ENCODE measurements at regions not wholly inside any gene's neighbourhood (a gene's known extent, or its start where the extent isn't known, plus 50 kb on each side); places are given as distances from the start of the nearest gene placed in this dataset.

GRCh38 chr4:104899863-104900262, 246.8 kb upstream of the TET2 start:
- no peak for DNase-seq
- Histone ChIP-seq H3K27ac (no peak overlapping the region), H3K36me3 (no peaks in the 10 kb centered on the region), H3K9me3 (no peaks in the 10 kb centered on the region), H3K4me3 (no peak overlapping the region), H3K4me1 (no peaks in the 10 kb centered on the region), H3K27me3 (no peaks in the 10 kb centered on the region)
- intact Hi-C loops (cut with DNase I; ENCODE audit: low total_unique reads): no loop called here
- no peak for TF ChIP-seq CTCF (IDR thresholded peaks at IDR 0.05)

GRCh38 chr4:104901438-104901837, 245.2 kb upstream of the TET2 start:
- intact Hi-C loops (cut with DNase I; ENCODE audit: low total_unique reads): no loop called here
- TF ChIP-seq CTCF (IDR thresholded peaks at IDR 0.05): no peak
- H3K36me3 ChIP-seq: no peaks in the 10 kb centered on the region
- no peaks in the 10 kb centered on the region for H3K9me3 ChIP-seq
- H3K4me1 ChIP-seq: no peaks in the 10 kb centered on the region
- H3K27me3 ChIP-seq: no peaks in the 10 kb centered on the region
- no peak overlapping the region for H3K4me3 ChIP-seq
- no peak overlapping the region for H3K27ac ChIP-seq
- no peak for DNase-seq

- Histone ChIP-seq H3K27me3 (no peaks in the 10 kb centered on the region), H3K36me3 (no peaks in the 10 kb centered on the region), H3K4me3 (no peak overlapping the region), H3K27ac (no peak overlapping the region), H3K4me1 (no peaks in the 10 kb centered on the region), H3K9me3 (no peaks in the 10 kb centered on the region)
- no peak for DNase-seq
- intact Hi-C loops (cut with DNase I; ENCODE audit: low total_unique reads): no loop called here
- no peak for TF ChIP-seq CTCF (IDR thresholded peaks at IDR 0.05)
Measured at GRCh38 chr4:104901961-104902605, 244.6 kb upstream of the TET2 start.

GRCh38 chr4:104905065-104905464, 241.6 kb upstream of the TET2 start:
- no peak for DNase-seq
- TF ChIP-seq CTCF (IDR thresholded peaks at IDR 0.05): no peak
- Histone ChIP-seq H3K9me3 (no peaks in the 10 kb centered on the region), H3K27me3 (no peaks in the 10 kb centered on the region), H3K27ac (no peak overlapping the region), H3K36me3 (no peaks in the 10 kb centered on the region), H3K4me3 (no peak overlapping the region), H3K4me1 (no peaks in the 10 kb centered on the region)
- intact Hi-C loops (cut with DNase I; ENCODE audit: low total_unique reads): no loop called here

GRCh38 chr4:104905546-104905945, 241.1 kb upstream of the TET2 start:
- DNase-seq: no peak
- TF ChIP-seq CTCF (IDR thresholded peaks at IDR 0.05): no peak
- Histone ChIP-seq H3K4me3 (no peak overlapping the region), H3K27me3 (no peaks in the 10 kb centered on the region), H3K9me3 (no peaks in the 10 kb centered on the region), H3K4me1 (no peaks in the 10 kb centered on the region), H3K27ac (no peak overlapping the region), H3K36me3 (no peaks in the 10 kb centered on the region)
- intact Hi-C loops (cut with DNase I; ENCODE audit: low total_unique reads): no loop called here

GRCh38 chr4:104906276-104906675, 240.4 kb upstream of the TET2 start:
- Histone ChIP-seq H3K36me3 (no peaks in the 10 kb centered on the region), H3K27ac (no peak overlapping the region), H3K4me1 (no peaks in the 10 kb centered on the region), H3K4me3 (no peak overlapping the region), H3K27me3 (no peaks in the 10 kb centered on the region), H3K9me3 (no peaks in the 10 kb centered on the region)
- intact Hi-C loops (cut with DNase I; ENCODE audit: low total_unique reads): no loop called here
- no peak for TF ChIP-seq CTCF (IDR thresholded peaks at IDR 0.05)
- no peak for DNase-seq

Data from tibial artery (tissue), 4 donors.